CD14-positive monocyte (primary cell): ENCODE measurements at regions not wholly inside any gene's neighbourhood (a gene's known extent, or its start where the extent isn't known, plus 50 kb on each side); places are given as distances from the start of the nearest gene placed in this dataset.

ENCODE experiments used
- DNase-seq, 3 donors: peaks; one replicate each; pipeline ENCODE4 v3.0.0-alpha.2; 2011 to 2022
- H2AFZ ChIP-seq: 2 replicates; pipeline ENCODE4 v1.6.0; 2012; ENCODE audit warnings: mild to moderate bottlenecking, low read depth, low read length, inconsistent platforms; ENCODE audit not compliant: insufficient read depth, poor library complexity, severe bottlenecking
- H3K27ac ChIP-seq, 2 donors: 1 replicate in 1 of 2; 2 replicates in 1 of 2; pipeline ENCODE4 v1.5.1; 2012 to 2013; ENCODE audit warnings: low read length in 2 of 2, control low read depth in 1 of 2, inconsistent platforms in 1 of 2, low read depth in 1 of 2, mild to moderate bottlenecking in 1 of 2
- H3K27me3 ChIP-seq, 2 donors: one replicate each; pipeline versions ENCODE4 v1.6.0 to v1.6.1; 2011 to 2013; ENCODE audit warnings: low read length in 2 of 2; ENCODE audit not compliant: control insufficient read depth in 2 of 2, insufficient read depth in 2 of 2
- H3K36me3 ChIP-seq, 2 donors: replicated peaks in 1 of 2; 1 replicate in 1 of 2; 2 replicates in 1 of 2; pipeline versions ENCODE4 v1.5.1 to v1.6.1; 2012 to 2013; ENCODE audit warnings: low read length in 2 of 2, control low read depth in 1 of 2, inconsistent platforms in 1 of 2, mild to moderate bottlenecking in 1 of 2; ENCODE audit not compliant: insufficient read depth in 2 of 2, control insufficient read depth in 1 of 2
- H3K4me1 ChIP-seq, 2 donors: 1 replicate in 1 of 2; 2 replicates in 1 of 2; pipeline versions ENCODE4 v1.5.1 to v1.6.1; 2012 to 2013; ENCODE audit warnings: low read length in 2 of 2, control low read depth in 1 of 2, inconsistent platforms in 1 of 2, mild to moderate bottlenecking in 1 of 2, moderate library complexity in 1 of 2; ENCODE audit not compliant: insufficient read depth in 2 of 2, control insufficient read depth in 1 of 2
- H3K4me2 ChIP-seq: replicated peaks from 2 replicates; pipeline ENCODE3; 2012; ENCODE audit warnings: low read length, moderate library complexity, mild to moderate bottlenecking; ENCODE audit not compliant: poor library complexity, severe bottlenecking; ENCODE audit errors: extremely low read depth
- H3K4me3 ChIP-seq, 3 experiments: fragments of 200-600 bp in 1 of 3; sonication (generic) in 1 of 3; replicated peaks in 1 of 3; 1 replicate in 2 of 3; 2 replicates in 1 of 3; pipeline ENCODE4 v1.5.1; 2011 to 2013; ENCODE audit warnings: low read length in 3 of 3, mild to moderate bottlenecking in 3 of 3, control low read depth in 2 of 3, low read depth in 2 of 3, inconsistent platforms in 1 of 3, moderate library complexity in 1 of 3
- H3K79me2 ChIP-seq: 2 replicates; pipeline ENCODE4 v1.6.0; 2012; ENCODE audit warnings: mild to moderate bottlenecking, control low read depth, inconsistent platforms, low read length, moderate library complexity; ENCODE audit not compliant: insufficient read depth
- H3K9ac ChIP-seq: 2 replicates; pipeline ENCODE4 v1.6.0; 2017; ENCODE audit warnings: low read length, mild to moderate bottlenecking; ENCODE audit not compliant: insufficient read depth, poor library complexity, severe bottlenecking
- H3K9me3 ChIP-seq, 2 donors: replicated peaks in 1 of 2; 1 replicate in 1 of 2; 2 replicates in 1 of 2; pipeline versions ENCODE4 v1.5.1 to v1.6.1; 2012 to 2013; ENCODE audit warnings: low read length in 2 of 2, control low read depth in 1 of 2; ENCODE audit not compliant: control insufficient read depth in 1 of 2, insufficient read depth in 1 of 2
- H4K20me1 ChIP-seq: 2 replicates; pipeline ENCODE4 v1.6.0; 2012; ENCODE audit warnings: mild to moderate bottlenecking, low read length, control low read depth, moderate library complexity; ENCODE audit not compliant: insufficient read depth
- H3K27ac Mint-ChIP-seq, 7 donors: one replicate each; pipeline ENCODE4 v1.8.0; 2020; ENCODE audit warnings: mild to moderate bottlenecking in 7 of 7, mixed read lengths in 7 of 7, moderate library complexity in 6 of 7, inconsistent platforms in 2 of 7
- H3K27me3 Mint-ChIP-seq, 3 donors: one replicate each; pipeline ENCODE4 v1.8.0; 2021 to 2022; ENCODE audit warnings: low read depth in 3 of 3, mild to moderate bottlenecking in 3 of 3, mixed read lengths in 3 of 3, moderate library complexity in 3 of 3, inconsistent platforms in 1 of 3
- H3K36me3 Mint-ChIP-seq, 2 donors: one replicate each; pipeline ENCODE4 v1.8.0; 2020; ENCODE audit warnings: mixed read lengths in 2 of 2, inconsistent platforms in 1 of 2, mild to moderate bottlenecking in 1 of 2
- H3K4me1 Mint-ChIP-seq: one replicate; pipeline ENCODE4 v1.8.0; 2020; ENCODE audit warnings: mild to moderate bottlenecking, mixed read lengths
- H3K4me3 Mint-ChIP-seq, 2 donors: one replicate each; pipeline ENCODE4 v1.8.0; 2020; ENCODE audit warnings: mild to moderate bottlenecking in 2 of 2, mixed read lengths in 2 of 2, moderate library complexity in 1 of 2
- H3K9me3 Mint-ChIP-seq, 7 donors: one replicate each; pipeline ENCODE4 v1.8.0; 2020 to 2022; ENCODE audit warnings: mixed read lengths in 7 of 7, mild to moderate bottlenecking in 6 of 7, moderate library complexity in 6 of 7, inconsistent platforms in 2 of 7
- WGBS: methylation state at CpG from one replicate; pipeline ENCODE4 v1.1.5; 2013; ENCODE audit warnings: missing lambda C conversion rate; ENCODE audit not compliant: insufficient coverage; 5-methylcytosine and 5-hydroxymethylcytosine counted together
- intact Hi-C, 2 donors: fragments of 100-400 bp; cut with micrococcal nuclease; formaldehyde crosslinking; loops; one replicate each; pipeline versions ENCODE4 v1.15.0 to v1.15.1; 2023
- TF ChIP-seq, protein P1 (sequence below): fragments of 200-600 bp; IDR thresholded peaks from one replicate; pipeline ENCODE4 v1.8.0; 2022; ENCODE audit warnings: antibody characterized with exemption, mild to moderate bottlenecking

DNA sequence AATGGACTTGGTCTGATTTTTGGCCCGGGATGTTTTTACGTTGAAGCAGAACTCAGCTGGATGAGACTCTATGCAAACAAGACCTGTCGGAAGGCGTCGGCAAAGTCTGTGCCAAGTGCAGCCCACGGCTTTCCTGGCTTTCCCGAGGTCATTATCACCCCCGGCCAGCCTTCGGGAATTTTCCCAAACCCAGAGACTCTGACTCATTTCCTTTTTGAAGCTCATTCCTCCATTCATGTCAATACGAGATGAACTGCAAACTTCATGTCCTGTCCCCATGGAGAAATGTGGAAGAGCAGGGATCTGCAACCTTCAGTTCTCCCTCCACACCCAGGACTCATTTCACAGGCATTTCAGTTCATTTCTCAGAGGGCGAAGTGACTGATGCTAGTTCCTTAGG is 95.3 kb downstream of the IRX2 start:
- Mint-ChIP-seq H3K36me3 (no peaks in the 10 kb centered on the region), H3K9me3 (peaks cover 0 to 17% (median 4%) of the 10 kb centered on the region in 7 donors), H3K4me1 (no peaks in the 10 kb centered on the region), H3K4me3 (no peak overlapping the region), H3K27me3 (peaks cover 0 to 3% (median 0%) of the 10 kb centered on the region in 3 donors), H3K27ac (no peak overlapping the region)
- Histone ChIP-seq H2AFZ (no peak overlapping the region), H3K4me3 (no peak overlapping the region), H3K9me3 (peaks cover 0 to under 1% of the 10 kb centered on the region in 2 donors), H3K79me2 (no peaks in the 10 kb centered on the region), H3K27ac (no peak overlapping the region), H4K20me1 (no peaks in the 10 kb centered on the region), H3K36me3 (no peaks in the 10 kb centered on the region), H3K27me3 (no peaks in the 10 kb centered on the region), H3K4me2 (no peak overlapping the region), H3K4me1 (no peaks in the 10 kb centered on the region), H3K9ac (no peak overlapping the region)
- WGBS: 69% methylated on average over 9 of the region's 11 CpGs
- no peak for DNase-seq
- TF ChIP-seq, protein P1, sequence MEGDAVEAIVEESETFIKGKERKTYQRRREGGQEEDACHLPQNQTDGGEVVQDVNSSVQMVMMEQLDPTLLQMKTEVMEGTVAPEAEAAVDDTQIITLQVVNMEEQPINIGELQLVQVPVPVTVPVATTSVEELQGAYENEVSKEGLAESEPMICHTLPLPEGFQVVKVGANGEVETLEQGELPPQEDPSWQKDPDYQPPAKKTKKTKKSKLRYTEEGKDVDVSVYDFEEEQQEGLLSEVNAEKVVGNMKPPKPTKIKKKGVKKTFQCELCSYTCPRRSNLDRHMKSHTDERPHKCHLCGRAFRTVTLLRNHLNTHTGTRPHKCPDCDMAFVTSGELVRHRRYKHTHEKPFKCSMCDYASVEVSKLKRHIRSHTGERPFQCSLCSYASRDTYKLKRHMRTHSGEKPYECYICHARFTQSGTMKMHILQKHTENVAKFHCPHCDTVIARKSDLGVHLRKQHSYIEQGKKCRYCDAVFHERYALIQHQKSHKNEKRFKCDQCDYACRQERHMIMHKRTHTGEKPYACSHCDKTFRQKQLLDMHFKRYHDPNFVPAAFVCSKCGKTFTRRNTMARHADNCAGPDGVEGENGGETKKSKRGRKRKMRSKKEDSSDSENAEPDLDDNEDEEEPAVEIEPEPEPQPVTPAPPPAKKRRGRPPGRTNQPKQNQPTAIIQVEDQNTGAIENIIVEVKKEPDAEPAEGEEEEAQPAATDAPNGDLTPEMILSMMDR: no peak
- intact Hi-C loops: no loop called here

DNA sequence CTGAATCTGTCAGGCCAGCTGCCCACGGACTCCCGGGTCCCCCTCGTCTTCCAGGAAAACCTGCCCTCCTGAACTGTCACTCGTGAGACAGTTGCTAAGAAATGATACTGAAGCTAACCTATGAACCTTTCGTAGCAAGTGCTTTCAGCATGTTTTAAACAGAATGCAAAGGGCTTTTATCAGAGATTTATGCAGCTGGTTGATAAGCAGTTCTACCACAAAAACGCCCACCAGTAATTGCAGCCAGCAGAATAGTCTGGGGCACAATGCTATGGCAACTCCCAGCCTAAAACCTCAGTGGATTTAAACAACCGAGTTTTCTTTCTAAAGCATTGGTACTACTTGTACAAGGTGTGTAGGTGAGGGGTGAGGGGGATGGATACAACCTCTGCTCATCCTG is 97.5 kb downstream of the IRX2 start:
- no peak for DNase-seq
- TF ChIP-seq, protein P1: no peak
- Histone ChIP-seq H3K9ac (no peak overlapping the region), H3K4me3 (no peak overlapping the region), H2AFZ (no peak overlapping the region), H3K79me2 (no peaks in the 10 kb centered on the region), H3K36me3 (no peaks in the 10 kb centered on the region), H3K4me2 (no peak overlapping the region), H3K27me3 (no peaks in the 10 kb centered on the region), H3K4me1 (no peaks in the 10 kb centered on the region), H3K9me3 (peaks cover 0 to 2% of the 10 kb centered on the region in 2 donors), H4K20me1 (no peaks in the 10 kb centered on the region), H3K27ac (no peak overlapping the region)
- Mint-ChIP-seq H3K9me3 (peaks cover 0 to 12% (median 5%) of the 10 kb centered on the region in 7 donors), H3K4me3 (no peak overlapping the region), H3K36me3 (no peaks in the 10 kb centered on the region), H3K4me1 (no peaks in the 10 kb centered on the region), H3K27ac (no peak overlapping the region), H3K27me3 (peaks cover 0 to 2% (median 0%) of the 10 kb centered on the region in 3 donors)
- intact Hi-C loops: no loop called here
- WGBS: 90% methylated on average over 6 of the region's 7 CpGs
